ENCODE measurements at regions not wholly inside any gene's neighbourhood (a gene's known extent, or its start where the extent isn't known, plus 50 kb on each side); places are given as distances from the start of the nearest gene placed in this dataset.

DNA sequence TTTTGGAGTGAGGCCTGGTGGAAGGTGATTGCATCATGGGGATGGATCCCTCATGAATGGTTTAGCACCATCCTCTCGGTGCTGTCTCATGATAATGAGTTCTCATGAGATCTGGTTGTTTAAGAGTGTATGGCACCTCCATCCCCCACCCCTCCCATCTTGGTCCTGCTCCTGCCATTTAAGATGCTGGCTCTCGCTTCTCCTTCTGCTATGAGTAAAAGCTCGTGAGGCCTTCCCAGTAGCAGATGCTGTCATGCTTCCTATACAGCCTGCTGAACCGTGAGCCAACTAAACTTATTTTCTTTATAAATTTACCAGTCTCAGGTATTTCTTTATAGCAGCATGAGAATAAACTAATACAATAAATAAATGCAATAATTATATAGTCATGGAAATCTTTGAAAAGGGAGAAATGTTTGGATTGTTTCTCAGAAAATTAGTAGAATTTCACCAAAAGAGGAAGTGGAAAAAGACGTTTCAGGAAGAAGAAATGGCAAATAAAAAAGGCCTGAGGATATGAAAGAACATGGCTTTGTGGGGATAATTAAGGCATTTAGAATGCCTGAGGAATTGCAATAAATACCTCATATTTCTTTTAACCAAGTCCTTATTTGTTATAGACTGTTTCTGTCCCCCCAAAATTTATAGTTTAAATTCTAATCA, 451.2 kb upstream of the ADGRL4 start:
- TF ChIP-seq, protein P1, sequence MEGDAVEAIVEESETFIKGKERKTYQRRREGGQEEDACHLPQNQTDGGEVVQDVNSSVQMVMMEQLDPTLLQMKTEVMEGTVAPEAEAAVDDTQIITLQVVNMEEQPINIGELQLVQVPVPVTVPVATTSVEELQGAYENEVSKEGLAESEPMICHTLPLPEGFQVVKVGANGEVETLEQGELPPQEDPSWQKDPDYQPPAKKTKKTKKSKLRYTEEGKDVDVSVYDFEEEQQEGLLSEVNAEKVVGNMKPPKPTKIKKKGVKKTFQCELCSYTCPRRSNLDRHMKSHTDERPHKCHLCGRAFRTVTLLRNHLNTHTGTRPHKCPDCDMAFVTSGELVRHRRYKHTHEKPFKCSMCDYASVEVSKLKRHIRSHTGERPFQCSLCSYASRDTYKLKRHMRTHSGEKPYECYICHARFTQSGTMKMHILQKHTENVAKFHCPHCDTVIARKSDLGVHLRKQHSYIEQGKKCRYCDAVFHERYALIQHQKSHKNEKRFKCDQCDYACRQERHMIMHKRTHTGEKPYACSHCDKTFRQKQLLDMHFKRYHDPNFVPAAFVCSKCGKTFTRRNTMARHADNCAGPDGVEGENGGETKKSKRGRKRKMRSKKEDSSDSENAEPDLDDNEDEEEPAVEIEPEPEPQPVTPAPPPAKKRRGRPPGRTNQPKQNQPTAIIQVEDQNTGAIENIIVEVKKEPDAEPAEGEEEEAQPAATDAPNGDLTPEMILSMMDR (IDR thresholded peaks at IDR 0.05) = no peak
- H3K27ac ChIP-seq = no peak overlapping the region
- no peak for DNase-seq (ENCODE audit: low spot score)
- no peak overlapping the region for H3K4me3 ChIP-seq
- H3K4me1 ChIP-seq = no peaks in the 10 kb centered on the region
- no peaks in the 10 kb centered on the region for H3K9me3 ChIP-seq
- H3K27me3 ChIP-seq = no peaks in the 10 kb centered on the region
- H3K36me3 ChIP-seq = no peaks in the 10 kb centered on the region

DNA sequence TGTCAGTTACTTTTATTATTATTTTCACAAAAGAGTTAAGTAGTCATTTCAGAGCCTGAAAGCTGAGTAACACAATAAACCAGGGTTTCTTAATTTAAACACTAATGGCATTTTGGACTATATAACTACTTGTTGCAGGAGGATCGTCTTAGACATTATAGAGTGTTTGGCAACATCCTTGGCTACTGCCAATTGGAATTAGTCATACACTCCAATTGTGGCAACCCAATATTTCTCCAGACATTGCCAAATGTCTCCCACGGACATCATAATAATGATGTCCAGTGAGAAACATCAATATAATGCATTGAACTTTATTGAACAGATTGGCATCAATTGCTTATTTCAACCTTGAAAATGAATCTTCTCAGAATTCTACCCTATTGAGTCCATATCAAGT, 441.9 kb upstream of the ADGRL4 start:
- Histone ChIP-seq H3K27me3 (no peaks in the 10 kb centered on the region), H3K9me3 (no peaks in the 10 kb centered on the region), H3K27ac (no peak overlapping the region), H3K4me3 (no peak overlapping the region), H3K36me3 (no peaks in the 10 kb centered on the region), H3K4me1 (no peaks in the 10 kb centered on the region)
- DNase-seq (ENCODE audit: low spot score) = no peak
- TF ChIP-seq, protein P1 (IDR thresholded peaks at IDR 0.05) = no peak

DNA sequence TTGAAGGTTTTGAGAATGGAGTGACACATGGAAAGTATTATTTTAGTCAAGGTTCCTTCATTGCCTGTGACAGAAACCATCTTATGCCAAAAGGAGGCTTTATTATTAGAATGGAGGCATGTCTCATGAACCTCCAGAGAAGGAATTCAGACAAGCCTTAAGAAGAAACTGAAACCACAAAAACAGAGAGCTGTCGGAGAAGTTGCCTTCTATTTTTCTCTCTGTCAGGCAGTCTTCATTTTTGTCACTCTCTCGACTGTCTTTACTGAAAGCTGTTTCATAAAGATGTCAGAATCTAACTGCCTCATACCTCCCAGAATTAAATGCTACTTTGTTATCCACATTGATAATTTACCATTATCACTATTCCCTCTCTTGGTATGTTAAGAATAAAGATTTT, 434.7 kb upstream of the ADGRL4 start:
- no peaks in the 10 kb centered on the region for H3K27me3 ChIP-seq
- H3K4me1 ChIP-seq = no peaks in the 10 kb centered on the region
- H3K36me3 ChIP-seq = no peaks in the 10 kb centered on the region
- TF ChIP-seq, protein P1 (IDR thresholded peaks at IDR 0.05) = no peak
- no peak overlapping the region for H3K27ac ChIP-seq
- no peak for DNase-seq (ENCODE audit: low spot score)
- no peak overlapping the region for H3K4me3 ChIP-seq
- no peaks in the 10 kb centered on the region for H3K9me3 ChIP-seq

DNA sequence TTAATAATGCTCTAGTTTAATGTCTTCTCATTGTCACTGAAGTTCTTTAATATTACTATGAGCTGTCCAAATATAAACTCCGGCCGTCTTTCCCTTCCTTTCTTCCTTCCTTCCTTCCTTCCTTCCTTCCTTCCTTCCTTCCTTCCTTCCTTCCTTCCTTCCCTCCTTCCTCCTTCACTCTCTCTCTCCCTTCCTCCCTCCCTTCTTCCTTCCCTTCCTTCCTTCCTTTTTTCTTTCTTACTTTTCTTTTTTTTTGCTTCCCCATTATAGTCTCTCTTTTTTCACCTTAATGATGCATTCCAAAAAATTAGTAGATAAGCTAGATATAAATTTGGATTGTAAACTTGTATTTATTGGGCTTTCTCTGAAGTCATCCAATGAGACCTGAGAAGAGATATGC, 431.0 kb upstream of the ADGRL4 start:
- Histone ChIP-seq H3K36me3 (no peaks in the 10 kb centered on the region), H3K27me3 (no peaks in the 10 kb centered on the region), H3K27ac (no peak overlapping the region), H3K9me3 (no peaks in the 10 kb centered on the region), H3K4me3 (no peak overlapping the region), H3K4me1 (no peaks in the 10 kb centered on the region)
- TF ChIP-seq, protein P1 (IDR thresholded peaks at IDR 0.05) = no peak
- DNase-seq (ENCODE audit: low spot score) = no peak

DNA sequence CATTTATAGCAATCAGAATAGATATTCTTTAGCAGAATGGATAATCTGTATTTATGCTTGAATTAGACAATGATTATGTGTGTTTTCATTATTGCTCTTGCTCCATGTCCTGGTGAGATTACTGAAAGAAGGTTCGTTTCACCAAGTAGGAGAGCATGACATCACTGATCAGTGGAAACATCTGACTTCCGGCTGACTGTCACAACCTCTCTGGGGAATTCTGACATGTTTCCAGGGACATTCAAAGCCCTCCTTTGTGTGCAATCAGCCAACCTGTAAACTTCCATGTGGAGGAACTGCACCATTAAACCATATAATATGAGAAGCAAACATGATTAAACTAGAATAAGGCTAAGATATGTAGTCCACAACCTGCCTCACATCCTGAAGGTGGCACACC, 424.8 kb upstream of the ADGRL4 start:
- Histone ChIP-seq H3K9me3 (no peaks in the 10 kb centered on the region), H3K4me1 (no peaks in the 10 kb centered on the region), H3K27ac (no peak overlapping the region), H3K27me3 (no peaks in the 10 kb centered on the region), H3K36me3 (no peaks in the 10 kb centered on the region), H3K4me3 (no peak overlapping the region)
- DNase-seq (ENCODE audit: low spot score) = no peak
- TF ChIP-seq, protein P1 (IDR thresholded peaks at IDR 0.05) = no peak

DNA sequence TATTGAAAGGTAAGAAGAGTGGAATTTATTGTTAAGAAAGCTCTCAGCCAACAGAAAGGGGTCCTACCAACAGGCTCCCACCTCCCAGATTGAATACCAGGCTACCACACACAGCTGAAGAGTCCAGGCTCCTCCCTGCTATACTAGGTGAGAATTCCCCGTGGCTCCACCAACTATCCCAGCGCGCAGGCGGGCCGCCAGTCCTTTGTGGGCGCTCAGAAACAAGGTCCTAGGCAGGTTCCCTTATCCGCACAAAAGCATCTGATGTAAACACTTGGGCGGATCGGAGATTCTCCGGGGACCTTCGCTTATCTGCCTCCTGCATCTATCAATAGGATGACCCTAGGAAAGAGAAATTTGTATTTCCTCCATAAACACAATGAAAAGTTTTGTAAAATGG, 423.9 kb upstream of the ADGRL4 start:
- H3K36me3 ChIP-seq = no peaks in the 10 kb centered on the region
- no peak for DNase-seq (ENCODE audit: low spot score)
- TF ChIP-seq, protein P1 (IDR thresholded peaks at IDR 0.05) = no peak
- no peaks in the 10 kb centered on the region for H3K27me3 ChIP-seq
- H3K4me1 ChIP-seq = no peaks in the 10 kb centered on the region
- H3K27ac ChIP-seq = no peak overlapping the region
- no peak overlapping the region for H3K4me3 ChIP-seq
- no peaks in the 10 kb centered on the region for H3K9me3 ChIP-seq

Data from right atrium auricular region (tissue), 2 donors.